ENCODE measurements at regions not wholly inside any gene's neighbourhood (a gene's known extent, or its start where the extent isn't known, plus 50 kb on each side); places are given as distances from the start of the nearest gene placed in this dataset.

GRCh38 chr18:6598657-6599056, 130.9 kb upstream of the ARHGAP28 start:
- no peak overlapping the region for H3K4me3 ChIP-seq (ENCODE audit: low read depth in 1 of 3, low read length in 3 of 3)
- H3K36me3 ChIP-seq (ENCODE audit: control insufficient read depth in 4 of 4, insufficient read depth in 3 of 4, low read depth in 1 of 4, low read length in 3 of 4): no peaks in the 10 kb centered on the region
- H3K9me3 ChIP-seq (ENCODE audit: control insufficient read depth in 4 of 4, low read length in 3 of 4): no peaks in the 10 kb centered on the region
- TF ChIP-seq ZBTB33 (IDR thresholded peaks at IDR 0.05): no peak
- TF ChIP-seq, protein P1, sequence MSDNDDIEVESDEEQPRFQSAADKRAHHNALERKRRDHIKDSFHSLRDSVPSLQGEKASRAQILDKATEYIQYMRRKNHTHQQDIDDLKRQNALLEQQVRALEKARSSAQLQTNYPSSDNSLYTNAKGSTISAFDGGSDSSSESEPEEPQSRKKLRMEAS (IDR thresholded peaks at IDR 0.05): no peak
- H3K27me3 ChIP-seq (ENCODE audit: control insufficient read depth in 4 of 4, insufficient read depth in 4 of 4, low read length in 3 of 4): no peaks in the 10 kb centered on the region
- no peak overlapping the region for H3K27ac ChIP-seq (ENCODE audit: low read depth in 1 of 2, low read length in 2 of 2)
- WGBS: 58% methylated on average over 7 of the region's 7 CpGs
- no peak for DNase-seq (ENCODE audit: low spot score)
- H3K4me1 ChIP-seq (ENCODE audit: control insufficient read depth in 4 of 4, insufficient read depth in 4 of 4, low read length in 3 of 4): peaks cover 0 to 2% (median 0%) of the 10 kb centered on the region in 4 donors
- no peak overlapping the region for H3K9ac ChIP-seq (ENCODE audit: low read depth in 1 of 2, low read length in 2 of 2)

GRCh38 chr18:6600667-6601167, 128.8 kb upstream of the ARHGAP28 start:
- Histone ChIP-seq H3K9ac (ENCODE audit: low read depth in 1 of 2, low read length in 2 of 2) (no peak overlapping the region), H3K36me3 (ENCODE audit: control insufficient read depth in 4 of 4, insufficient read depth in 3 of 4, low read depth in 1 of 4, low read length in 3 of 4) (no peaks in the 10 kb centered on the region), H3K4me3 (ENCODE audit: low read depth in 1 of 3, low read length in 3 of 3) (no peak overlapping the region), H3K9me3 (ENCODE audit: control insufficient read depth in 4 of 4, low read length in 3 of 4) (no peaks in the 10 kb centered on the region), H3K27me3 (ENCODE audit: control insufficient read depth in 4 of 4, insufficient read depth in 4 of 4, low read length in 3 of 4) (no peaks in the 10 kb centered on the region), H3K27ac (ENCODE audit: low read depth in 1 of 2, low read length in 2 of 2) (no peak overlapping the region), H3K4me1 (ENCODE audit: control insufficient read depth in 4 of 4, insufficient read depth in 4 of 4, low read length in 3 of 4) (no peaks in the 10 kb centered on the region)
- 77% methylated on average over 3 of the region's 3 CpGs for WGBS
- no peak for TF ChIP-seq JUND (IDR thresholded peaks at IDR 0.05)
- no peak for TF ChIP-seq ZBTB33 (IDR thresholded peaks at IDR 0.05)
- TF ChIP-seq RAD21 (IDR thresholded peaks at IDR 0.05): no peak
- no peak for TF ChIP-seq ATF3 (IDR thresholded peaks at IDR 0.05)
- no peak for TF ChIP-seq FOXA1 (IDR thresholded peaks at IDR 0.05)
- no peak for TF ChIP-seq GABPA (IDR thresholded peaks at IDR 0.05 in 1 of 2, conservative IDR thresholded peaks at IDR 0.05 in 1 of 2)
- TF ChIP-seq HNF4G (IDR thresholded peaks at IDR 0.05): no peak
- no peak for TF ChIP-seq RXRA (IDR thresholded peaks at IDR 0.05)
- no peak for TF ChIP-seq TAF1 (conservative IDR thresholded peaks at IDR 0.05)
- TF ChIP-seq, protein P1 (IDR thresholded peaks at IDR 0.05): no peak
- TF ChIP-seq NR2F2 (IDR thresholded peaks at IDR 0.05): no peak
- no peak for TF ChIP-seq FOXA2 (IDR thresholded peaks at IDR 0.05)
- TF ChIP-seq YY1 (IDR thresholded peaks at IDR 0.05): no peak
- TF ChIP-seq SP1 (IDR thresholded peaks at IDR 0.05): no peak
- TF ChIP-seq EGR1 (IDR thresholded peaks at IDR 0.05; ENCODE audit: low read depth in 2 of 2): no peak
- no peak for TF ChIP-seq REST (IDR thresholded peaks at IDR 0.05)
- TF ChIP-seq, protein P2, sequence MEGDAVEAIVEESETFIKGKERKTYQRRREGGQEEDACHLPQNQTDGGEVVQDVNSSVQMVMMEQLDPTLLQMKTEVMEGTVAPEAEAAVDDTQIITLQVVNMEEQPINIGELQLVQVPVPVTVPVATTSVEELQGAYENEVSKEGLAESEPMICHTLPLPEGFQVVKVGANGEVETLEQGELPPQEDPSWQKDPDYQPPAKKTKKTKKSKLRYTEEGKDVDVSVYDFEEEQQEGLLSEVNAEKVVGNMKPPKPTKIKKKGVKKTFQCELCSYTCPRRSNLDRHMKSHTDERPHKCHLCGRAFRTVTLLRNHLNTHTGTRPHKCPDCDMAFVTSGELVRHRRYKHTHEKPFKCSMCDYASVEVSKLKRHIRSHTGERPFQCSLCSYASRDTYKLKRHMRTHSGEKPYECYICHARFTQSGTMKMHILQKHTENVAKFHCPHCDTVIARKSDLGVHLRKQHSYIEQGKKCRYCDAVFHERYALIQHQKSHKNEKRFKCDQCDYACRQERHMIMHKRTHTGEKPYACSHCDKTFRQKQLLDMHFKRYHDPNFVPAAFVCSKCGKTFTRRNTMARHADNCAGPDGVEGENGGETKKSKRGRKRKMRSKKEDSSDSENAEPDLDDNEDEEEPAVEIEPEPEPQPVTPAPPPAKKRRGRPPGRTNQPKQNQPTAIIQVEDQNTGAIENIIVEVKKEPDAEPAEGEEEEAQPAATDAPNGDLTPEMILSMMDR (IDR thresholded peaks at IDR 0.05; ENCODE audit: low read depth, low read length, missing input control): no peak
- TF ChIP-seq HNF4A (conservative IDR thresholded peaks at IDR 0.05): no peak
- no peak for DNase-seq (ENCODE audit: low spot score)
